Superior temporal gyrus (tissue), 1 donor: ENCODE measurements at regions not wholly inside any gene's neighbourhood (a gene's known extent, or its start where the extent isn't known, plus 50 kb on each side); places are given as distances from the start of the nearest gene placed in this dataset.
"Not testable (repeated sequence)": the region's sequence is repeated elsewhere in the genome, so short reads cannot be mapped to it uniquely, and the experiment has no call there.

Experiments
- DNase-seq: peaks from one replicate; pipeline ENCODE4 v3.0.0-alpha.2; 2016; ENCODE audit errors: extremely low spot score

- DNase-seq, result no peak
Measured at GRCh38 chr11:11717064-11717725, 95.4 kb upstream of the GALNT18 start.

GRCh38 chr11:11715075-11715474 lies 93.3 kb upstream of the GALNT18 start:
- not testable (repeated sequence) for DNase-seq

GRCh38 chr11:11710556-11710955 lies 88.8 kb upstream of the GALNT18 start:
- no peak for DNase-seq

- no peak for DNase-seq
Measured at GRCh38 chr11:11709447-11710239, 87.8 kb upstream of the GALNT18 start.

GRCh38 chr11:11708256-11708655 lies 86.5 kb upstream of the GALNT18 start:
- no peak for DNase-seq

- DNase-seq, result no peak
Measured at GRCh38 chr11:11706028-11706427, 84.2 kb upstream of the GALNT18 start.

- DNase-seq, result no peak
Measured at GRCh38 chr11:11703885-11704284, 82.1 kb upstream of the GALNT18 start.

- no peak for DNase-seq
Measured at GRCh38 chr11:11701070-11701469, 79.3 kb upstream of the GALNT18 start.

GRCh38 chr11:11697796-11698195 lies 76.0 kb upstream of the GALNT18 start:
- no peak for DNase-seq

GRCh38 chr11:11691296-11692151 lies 69.7 kb upstream of the GALNT18 start:
- DNase-seq, result no peak

- DNase-seq, result no peak
Measured at GRCh38 chr11:11681536-11681935, 59.7 kb upstream of the GALNT18 start.

- DNase-seq, result no peak
Measured at GRCh38 chr11:11677672-11678356, 56.0 kb upstream of the GALNT18 start.

GRCh38 chr11:11675671-11676181 lies 53.9 kb upstream of the GALNT18 start:
- no peak for DNase-seq

- DNase-seq, result no peak
Measured at GRCh38 chr11:11672789-11673188, 51.0 kb upstream of the GALNT18 start.

- no peak for DNase-seq
Measured at GRCh38 chr11:11672101-11672500, 50.3 kb upstream of the GALNT18 start.
